ENCODE measurements at regions not wholly inside any gene's neighbourhood (a gene's known extent, or its start where the extent isn't known, plus 50 kb on each side); places are given as distances from the start of the nearest gene placed in this dataset.

- Mint-ChIP-seq H3K4me1 (ENCODE audit: low read depth) (no peaks in the 10 kb centered on the region), H3K27ac (no peak overlapping the region), H3K4me3 (no peak overlapping the region), H3K36me3 (ENCODE audit: low read depth) (no peaks in the 10 kb centered on the region), H3K27me3 (peaks cover 1% of the 10 kb centered on the region), H3K9me3 (no peaks in the 10 kb centered on the region)
- ATAC-seq (no peak), DNase-seq (no peak)
- POLR2A ChIA-PET = no interaction called here
- intact Hi-C loops (cut with micrococcal nuclease) = no loop called here
- TF ChIP-seq CTCF (IDR thresholded peaks at IDR 0.05) = no peak
- CTCF ChIA-PET = no interaction called here
These were observed 149.5 kb upstream of the MCTP2 start for GRCh38 chr15:94081829-94082228.

- no peak for TF ChIP-seq CTCF (IDR thresholded peaks at IDR 0.05)
- no peak overlapping the region for H3K4me3 Mint-ChIP-seq
- no peaks in the 10 kb centered on the region for H3K36me3 Mint-ChIP-seq (ENCODE audit: low read depth)
- H3K4me1 Mint-ChIP-seq (ENCODE audit: low read depth) = no peaks in the 10 kb centered on the region
- ChIA-PET POLR2A (no interaction called here), CTCF (no interaction called here)
- H3K9me3 Mint-ChIP-seq = no peaks in the 10 kb centered on the region
- intact Hi-C loops (cut with micrococcal nuclease) = no loop called here
- DNase-seq (no peak), ATAC-seq (no peak)
- H3K27me3 Mint-ChIP-seq = peaks cover 1% of the 10 kb centered on the region
- H3K27ac Mint-ChIP-seq = no peak overlapping the region
These were observed 150.3 kb upstream of the MCTP2 start for GRCh38 chr15:94080989-94081605.

GRCh38 chr15:94080416-94080815, 150.9 kb upstream of the MCTP2 start:
- no peaks in the 10 kb centered on the region for H3K9me3 Mint-ChIP-seq
- POLR2A ChIA-PET = no interaction called here
- intact Hi-C loops (cut with micrococcal nuclease) = no loop called here
- CTCF ChIA-PET = interaction anchor here (1.7 kb wide), 1 partner anchor 10 kb away, joined by 4 read pairs; no protein-coding TSS in a partner anchor
- no peak overlapping the region for H3K27ac Mint-ChIP-seq
- no peak for ATAC-seq
- H3K4me1 Mint-ChIP-seq (ENCODE audit: low read depth) = no peaks in the 10 kb centered on the region
- TF ChIP-seq CTCF (IDR thresholded peaks at IDR 0.05) = no peak
- H3K36me3 Mint-ChIP-seq (ENCODE audit: low read depth) = no peaks in the 10 kb centered on the region
- H3K4me3 Mint-ChIP-seq = no peak overlapping the region
- H3K27me3 Mint-ChIP-seq = peaks cover 1% of the 10 kb centered on the region
- DNase-seq = peak; percentile 2

- peaks cover 1% of the 10 kb centered on the region for H3K27me3 Mint-ChIP-seq
- no peak overlapping the region for H3K27ac Mint-ChIP-seq
- no peaks in the 10 kb centered on the region for H3K4me1 Mint-ChIP-seq (ENCODE audit: low read depth)
- H3K36me3 Mint-ChIP-seq (ENCODE audit: low read depth) = no peaks in the 10 kb centered on the region
- intact Hi-C loops (cut with micrococcal nuclease) = no loop called here
- DNase-seq (no peak), ATAC-seq (no peak)
- no peak for TF ChIP-seq CTCF (IDR thresholded peaks at IDR 0.05)
- H3K9me3 Mint-ChIP-seq = no peaks in the 10 kb centered on the region
- ChIA-PET POLR2A (no interaction called here), CTCF (interaction anchor here (1.7 kb wide), 1 partner anchor 10 kb away, joined by 4 read pairs; no protein-coding TSS in a partner anchor)
- H3K4me3 Mint-ChIP-seq = no peak overlapping the region
These were observed 151.4 kb upstream of the MCTP2 start for GRCh38 chr15:94079968-94080367.

GRCh38 chr15:94079459-94079858, 151.9 kb upstream of the MCTP2 start:
- POLR2A ChIA-PET = no interaction called here
- peaks cover 1% of the 10 kb centered on the region for H3K27me3 Mint-ChIP-seq

More at GRCh38 chr15:94079459-94079858, 151.9 kb upstream of the MCTP2 start:
- no peak for TF ChIP-seq CTCF (IDR thresholded peaks at IDR 0.05)
- Mint-ChIP-seq H3K9me3 (no peaks in the 10 kb centered on the region), H3K36me3 (ENCODE audit: low read depth) (no peaks in the 10 kb centered on the region), H3K27ac (no peak overlapping the region), H3K4me1 (ENCODE audit: low read depth) (no peaks in the 10 kb centered on the region), H3K4me3 (no peak overlapping the region)
- ATAC-seq (no peak), DNase-seq (no peak)
- CTCF ChIA-PET = interaction anchor here (1.7 kb wide), 1 partner anchor 9 kb away, joined by 4 read pairs; no protein-coding TSS in a partner anchor
- intact Hi-C loops (cut with micrococcal nuclease) = no loop called here
